Panc1 (cell line): ENCODE measurements at regions not wholly inside any gene's neighbourhood (a gene's known extent, or its start where the extent isn't known, plus 50 kb on each side); places are given as distances from the start of the nearest gene placed in this dataset.
A peak's percentile ranks its signal among the peaks of the same experiment; 100 is the strongest.

Experiments used
- ATAC-seq: fragments of 200-7000 bp; cut with Tn5 transposase; 2 replicates; pipeline ENCODE4 v1.9.1; 2020; ENCODE audit warnings: mild to moderate bottlenecking, moderate library complexity
- BruUV-seq: library from RNA; stranded (reverse); fragments of 400-500 nt; replicated peaks from 2 replicates; lab custom pipeline; 2021; lab: Mats Ljungman, UMichigan
- CTCF ChIA-PET: fragments of 300-600 bp; sonication (Branson Sonifier 250); formaldehyde crosslinking; loops from one replicate; lab custom pipeline; 2022; ENCODE audit warnings: antibody characterized with exemption; lab: Charles Lee
- POLR2A ChIA-PET: fragments of 300-600 bp; sonication (Branson Sonifier 250); formaldehyde crosslinking; loops from one replicate; lab custom pipeline; 2022; ENCODE audit warnings: antibody characterized with exemption; lab: Charles Lee
- DNase-seq: peaks from one replicate; pipeline ENCODE4 v3.0.0-alpha.2; 2010; ENCODE audit warnings: low read depth, low spot score
- H3K27ac ChIP-seq: 2 replicates; pipeline ENCODE4 v1.5.1; 2011; ENCODE audit warnings: mild to moderate bottlenecking, low read length, inconsistent platforms
- H3K27me3 ChIP-seq: fragments of 200-500 bp; sonication (Bioruptor generic); 2 replicates; pipeline ENCODE4 v1.6.0; 2014; ENCODE audit warnings: low read length, inconsistent platforms; ENCODE audit not compliant: control insufficient read depth, insufficient read depth
- H3K36me3 ChIP-seq: fragments of 200-500 bp; sonication (Bioruptor generic); 2 replicates; pipeline ENCODE4 v1.5.1; 2014; ENCODE audit warnings: inconsistent platforms, mild to moderate bottlenecking, low read length, moderate library complexity; ENCODE audit not compliant: control insufficient read depth, insufficient read depth
- H3K4me1 ChIP-seq: 2 replicates; pipeline ENCODE4 v1.5.1; 2011; ENCODE audit warnings: inconsistent platforms, mild to moderate bottlenecking, low read length, moderate library complexity; ENCODE audit not compliant: control insufficient read depth, insufficient read depth
- H3K4me3 ChIP-seq, 2 experiments: 2 replicates each; pipeline ENCODE4 v1.5.1; 2011 to 2012; ENCODE audit warnings: low read depth in 2 of 2, low read length in 2 of 2, mild to moderate bottlenecking in 2 of 2, inconsistent platforms in 1 of 2, moderate library complexity in 1 of 2
- H3K9me3 ChIP-seq: fragments of 200-500 bp; sonication (Bioruptor generic); 2 replicates; pipeline ENCODE4 v1.5.1; 2014; ENCODE audit warnings: low read depth, mild to moderate bottlenecking, inconsistent platforms, low read length, moderate library complexity; ENCODE audit not compliant: control insufficient read depth, insufficient read depth
- POLR2AphosphoS5 ChIP-seq: IDR thresholded peaks from 2 replicates; pipeline ENCODE4 v1.6.1; 2012; ENCODE audit warnings: mild to moderate bottlenecking, low read depth, low read length, moderate library complexity
- SIN3A ChIP-seq: IDR thresholded peaks from 2 replicates; pipeline ENCODE4 v1.6.1; 2012; ENCODE audit warnings: low read depth, mild to moderate bottlenecking, low read length, moderate library complexity, borderline replicate concordance; ENCODE audit not compliant: insufficient read depth
- TCF7L2 ChIP-seq: IDR thresholded peaks from 2 replicates; pipeline ENCODE4 v1.6.1; 2011; ENCODE audit warnings: mild to moderate bottlenecking, low read depth, low read length, inconsistent platforms
- in situ Hi-C: cut with HindIII; loops from 2 replicates; pipeline ENCODE4 v1.10.0; 2016; ENCODE audit warnings: low sequenced_read_pairs, low pct_unique_long_range_greater_than_20kb
- intact Hi-C: fragments of 100-400 bp; cut with micrococcal nuclease; formaldehyde crosslinking; loops from one replicate; pipeline ENCODE4 v1.10.0; 2022; ENCODE audit not compliant: unreplicated experiment
- TF ChIP-seq, protein P1 (sequence below): fragments of 450-650 bp; IDR thresholded peaks from 2 replicates; pipeline ENCODE4 v1.5.1; 2017; ENCODE audit warnings: mild to moderate bottlenecking
- TF ChIP-seq, protein P2 (sequence below), 2 experiments: IDR thresholded peaks; 2 replicates each; pipeline ENCODE4 v1.6.1; 2011 to 2012; ENCODE audit warnings: low read depth in 2 of 2, control low read depth in 1 of 2, low read length in 1 of 2, mild to moderate bottlenecking in 1 of 2, moderate library complexity in 1 of 2; ENCODE audit not compliant: insufficient read depth in 1 of 2

DNA sequence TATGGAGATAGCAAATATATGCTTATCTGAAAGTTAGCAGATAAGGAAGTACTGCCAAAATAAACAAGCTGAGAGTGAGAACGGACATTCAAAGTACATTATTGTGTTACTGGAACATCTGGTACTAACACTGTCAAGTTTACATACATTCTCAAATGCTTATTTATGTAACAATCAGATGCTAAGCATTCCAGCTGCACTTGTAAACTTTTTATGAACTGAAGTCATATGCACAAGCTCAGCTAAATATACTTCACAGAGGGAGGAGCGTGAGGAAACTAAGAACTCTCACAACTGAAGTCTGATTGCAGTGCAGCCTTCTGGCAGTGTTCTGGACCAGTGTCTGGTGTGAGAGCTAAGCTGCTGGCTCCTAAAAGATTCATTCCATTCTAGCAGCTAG is 223.7 kb upstream of the NANOGP8 start:
- TF ChIP-seq, protein P1, sequence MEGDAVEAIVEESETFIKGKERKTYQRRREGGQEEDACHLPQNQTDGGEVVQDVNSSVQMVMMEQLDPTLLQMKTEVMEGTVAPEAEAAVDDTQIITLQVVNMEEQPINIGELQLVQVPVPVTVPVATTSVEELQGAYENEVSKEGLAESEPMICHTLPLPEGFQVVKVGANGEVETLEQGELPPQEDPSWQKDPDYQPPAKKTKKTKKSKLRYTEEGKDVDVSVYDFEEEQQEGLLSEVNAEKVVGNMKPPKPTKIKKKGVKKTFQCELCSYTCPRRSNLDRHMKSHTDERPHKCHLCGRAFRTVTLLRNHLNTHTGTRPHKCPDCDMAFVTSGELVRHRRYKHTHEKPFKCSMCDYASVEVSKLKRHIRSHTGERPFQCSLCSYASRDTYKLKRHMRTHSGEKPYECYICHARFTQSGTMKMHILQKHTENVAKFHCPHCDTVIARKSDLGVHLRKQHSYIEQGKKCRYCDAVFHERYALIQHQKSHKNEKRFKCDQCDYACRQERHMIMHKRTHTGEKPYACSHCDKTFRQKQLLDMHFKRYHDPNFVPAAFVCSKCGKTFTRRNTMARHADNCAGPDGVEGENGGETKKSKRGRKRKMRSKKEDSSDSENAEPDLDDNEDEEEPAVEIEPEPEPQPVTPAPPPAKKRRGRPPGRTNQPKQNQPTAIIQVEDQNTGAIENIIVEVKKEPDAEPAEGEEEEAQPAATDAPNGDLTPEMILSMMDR = no peak
- TF ChIP-seq POLR2AphosphoS5 (peak; percentile 49; the same call in 1 of the 2 replicates), TCF7L2 (peak; percentile 82)
- Histone ChIP-seq H3K27me3 (no peaks in the 10 kb centered on the region), H3K4me3 (no peak overlapping the region), H3K27ac (peak overlapping the region; percentile 26; the same call in 1 of the 2 replicates), H3K4me1 (peaks cover 10% of the 10 kb centered on the region), H3K36me3 (no peaks in the 10 kb centered on the region), H3K9me3 (no peaks in the 10 kb centered on the region)
- no TSS peak for BruUV-seq
- ChIA-PET POLR2A (no interaction called here), CTCF (interaction anchor here (0.6 to 0.7 kb wide), 2 partner anchors 20 to 1575 kb away, joined by 3 to 4 read pairs; no protein-coding TSS in a partner anchor)
- intact Hi-C loops = no loop called here
- ATAC-seq (peak; percentile 66; the same call in 1 of the 2 replicates), DNase-seq (no peak)
- in situ Hi-C loops = no loop called here

DNA sequence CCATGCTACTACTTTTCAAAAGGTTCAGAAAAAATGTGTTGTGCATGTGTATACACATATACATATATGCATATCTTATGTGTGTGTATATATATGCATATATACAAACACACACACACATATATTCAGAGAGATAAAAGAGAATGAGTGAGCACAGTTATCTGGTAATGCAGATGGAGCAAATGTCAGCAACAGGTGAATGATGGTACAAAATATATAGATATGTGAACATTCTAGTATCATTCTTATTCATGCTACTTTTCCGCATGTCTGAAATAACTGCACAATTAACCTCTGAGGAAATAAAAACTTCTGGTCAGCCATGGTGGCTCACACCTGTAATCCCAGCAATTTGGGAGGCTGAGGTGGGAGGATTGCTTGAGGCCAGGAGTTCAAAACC is 222.6 kb upstream of the NANOGP8 start:
- ChIA-PET CTCF (no interaction called here), POLR2A (no interaction called here)
- in situ Hi-C loops (no loop called here), intact Hi-C loops (no loop called here)
- Histone ChIP-seq H3K36me3 (no peaks in the 10 kb centered on the region), H3K9me3 (no peaks in the 10 kb centered on the region), H3K4me1 (peaks cover 10% of the 10 kb centered on the region), H3K4me3 (no peak overlapping the region), H3K27ac (no peak overlapping the region), H3K27me3 (no peaks in the 10 kb centered on the region)
- ATAC-seq (no peak), DNase-seq (no peak)
- BruUV-seq = no TSS peak
- TF ChIP-seq, protein P2, sequence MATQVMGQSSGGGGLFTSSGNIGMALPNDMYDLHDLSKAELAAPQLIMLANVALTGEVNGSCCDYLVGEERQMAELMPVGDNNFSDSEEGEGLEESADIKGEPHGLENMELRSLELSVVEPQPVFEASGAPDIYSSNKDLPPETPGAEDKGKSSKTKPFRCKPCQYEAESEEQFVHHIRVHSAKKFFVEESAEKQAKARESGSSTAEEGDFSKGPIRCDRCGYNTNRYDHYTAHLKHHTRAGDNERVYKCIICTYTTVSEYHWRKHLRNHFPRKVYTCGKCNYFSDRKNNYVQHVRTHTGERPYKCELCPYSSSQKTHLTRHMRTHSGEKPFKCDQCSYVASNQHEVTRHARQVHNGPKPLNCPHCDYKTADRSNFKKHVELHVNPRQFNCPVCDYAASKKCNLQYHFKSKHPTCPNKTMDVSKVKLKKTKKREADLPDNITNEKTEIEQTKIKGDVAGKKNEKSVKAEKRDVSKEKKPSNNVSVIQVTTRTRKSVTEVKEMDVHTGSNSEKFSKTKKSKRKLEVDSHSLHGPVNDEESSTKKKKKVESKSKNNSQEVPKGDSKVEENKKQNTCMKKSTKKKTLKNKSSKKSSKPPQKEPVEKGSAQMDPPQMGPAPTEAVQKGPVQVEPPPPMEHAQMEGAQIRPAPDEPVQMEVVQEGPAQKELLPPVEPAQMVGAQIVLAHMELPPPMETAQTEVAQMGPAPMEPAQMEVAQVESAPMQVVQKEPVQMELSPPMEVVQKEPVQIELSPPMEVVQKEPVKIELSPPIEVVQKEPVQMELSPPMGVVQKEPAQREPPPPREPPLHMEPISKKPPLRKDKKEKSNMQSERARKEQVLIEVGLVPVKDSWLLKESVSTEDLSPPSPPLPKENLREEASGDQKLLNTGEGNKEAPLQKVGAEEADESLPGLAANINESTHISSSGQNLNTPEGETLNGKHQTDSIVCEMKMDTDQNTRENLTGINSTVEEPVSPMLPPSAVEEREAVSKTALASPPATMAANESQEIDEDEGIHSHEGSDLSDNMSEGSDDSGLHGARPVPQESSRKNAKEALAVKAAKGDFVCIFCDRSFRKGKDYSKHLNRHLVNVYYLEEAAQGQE (IDR thresholded peaks at IDR 0.05; ENCODE audit: insufficient read depth in 1 of 2, low read depth in 2 of 2, low read length in 1 of 2) = no peak
- TF ChIP-seq, protein P1 = no peak
- TF ChIP-seq POLR2AphosphoS5 (no peak), SIN3A (no peak), TCF7L2 (no peak)
